Right renal pelvis (tissue), 4 donors: ENCODE measurements at regions not wholly inside any gene's neighbourhood (a gene's known extent, or its start where the extent isn't known, plus 50 kb on each side); places are given as distances from the start of the nearest gene placed in this dataset.

ENCODE experiments used
- DNase-seq, 4 donors: peaks; one replicate each; pipeline ENCODE4 v3.0.0-alpha.2; 2013; ENCODE audit warnings: low read depth in 4 of 4, low spot score in 3 of 4, missing footprints in 1 of 4

DNA sequence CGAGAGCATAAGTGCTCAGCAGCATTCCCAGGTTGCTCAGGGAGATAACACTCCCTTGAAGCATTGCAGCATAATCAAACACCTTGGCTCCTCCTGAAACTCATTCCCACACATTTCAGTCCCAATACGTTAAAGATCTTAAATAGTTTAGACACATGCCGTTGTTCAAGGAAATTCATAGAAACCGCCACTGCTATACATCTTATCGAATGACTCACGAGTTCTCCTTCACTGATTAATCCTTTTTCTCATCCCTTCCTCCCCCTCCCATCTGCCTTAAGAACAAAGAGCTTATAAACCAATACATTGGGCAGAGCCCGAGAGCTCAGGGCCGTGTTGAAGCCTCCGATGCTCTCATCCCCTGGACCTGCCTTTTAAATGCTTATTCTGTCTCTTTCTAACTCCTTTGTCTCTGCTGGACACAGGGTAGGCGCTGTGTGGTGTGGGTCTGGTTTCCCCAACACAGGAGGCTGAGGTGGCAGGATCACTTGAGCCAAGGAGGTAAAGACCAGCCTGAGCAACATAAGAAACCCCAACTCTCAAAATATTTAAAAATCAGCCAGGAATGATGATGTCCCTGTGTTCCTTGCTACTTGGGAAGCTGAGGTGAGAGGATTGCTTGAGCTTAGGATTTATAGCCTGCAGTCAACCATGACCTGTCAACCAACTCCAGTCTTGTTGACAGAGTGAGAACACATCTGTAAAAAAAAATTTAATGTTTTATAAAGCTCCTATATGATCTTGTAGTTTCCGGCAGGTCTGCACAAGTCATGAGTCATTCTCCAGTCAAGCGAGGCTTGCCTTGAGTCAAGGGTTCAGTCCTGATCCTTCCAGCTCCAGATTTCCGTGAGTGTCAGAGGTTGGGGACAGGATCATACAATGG lies 394.0 kb upstream of the HSFY2 start:
- DNase-seq = no peak

GRCh38 chrY:19148783-19149182 lies 375.2 kb upstream of the HSFY2 start:
- DNase-seq = no peak

DNA sequence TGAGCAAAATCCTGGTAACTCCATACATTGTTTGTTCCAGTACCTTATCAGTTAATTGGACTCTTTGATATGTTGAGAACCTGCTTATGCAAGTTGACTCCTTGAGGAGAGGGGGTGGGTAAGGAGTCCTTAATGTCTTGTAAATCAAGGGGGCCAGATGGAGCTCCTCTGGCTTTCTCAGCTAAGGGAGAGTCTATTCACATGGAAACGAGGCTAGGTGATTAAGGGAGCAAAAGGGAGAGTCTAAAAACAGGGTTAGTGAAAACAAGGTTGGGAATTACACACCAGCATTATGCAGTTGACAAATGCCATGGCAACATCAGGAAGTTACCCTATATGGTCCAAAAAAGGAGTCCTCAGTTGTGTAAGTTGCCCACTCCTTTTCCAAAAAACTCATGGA lies 372.8 kb upstream of the HSFY2 start:
- no peak for DNase-seq

GRCh38 chrY:19142093-19142492 lies 368.6 kb upstream of the HSFY2 start:
- DNase-seq = no peak

- DNase-seq = no peak
Measured at GRCh38 chrY:19140285-19140920, 366.9 kb upstream of the HSFY2 start.

DNA sequence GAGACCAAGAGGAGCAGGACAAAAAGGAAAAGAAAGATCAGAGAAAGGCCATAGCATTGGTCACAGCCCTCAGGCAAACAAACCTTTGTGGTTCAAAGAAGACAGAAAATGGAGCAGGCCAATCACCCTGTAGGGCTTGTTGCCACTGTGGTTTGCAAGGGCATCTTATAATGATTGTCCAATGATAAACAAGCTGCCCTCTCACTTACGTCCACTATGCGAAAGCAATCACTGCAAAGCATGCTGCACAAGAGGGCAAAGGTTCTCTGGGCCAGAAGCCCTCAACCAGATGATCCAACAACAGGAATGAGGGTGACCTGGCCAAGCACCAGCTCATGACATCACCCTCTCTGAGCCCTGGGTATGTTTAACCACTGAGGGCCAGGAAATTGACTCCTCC lies 360.9 kb upstream of the HSFY2 start:
- DNase-seq = no peak

DNA sequence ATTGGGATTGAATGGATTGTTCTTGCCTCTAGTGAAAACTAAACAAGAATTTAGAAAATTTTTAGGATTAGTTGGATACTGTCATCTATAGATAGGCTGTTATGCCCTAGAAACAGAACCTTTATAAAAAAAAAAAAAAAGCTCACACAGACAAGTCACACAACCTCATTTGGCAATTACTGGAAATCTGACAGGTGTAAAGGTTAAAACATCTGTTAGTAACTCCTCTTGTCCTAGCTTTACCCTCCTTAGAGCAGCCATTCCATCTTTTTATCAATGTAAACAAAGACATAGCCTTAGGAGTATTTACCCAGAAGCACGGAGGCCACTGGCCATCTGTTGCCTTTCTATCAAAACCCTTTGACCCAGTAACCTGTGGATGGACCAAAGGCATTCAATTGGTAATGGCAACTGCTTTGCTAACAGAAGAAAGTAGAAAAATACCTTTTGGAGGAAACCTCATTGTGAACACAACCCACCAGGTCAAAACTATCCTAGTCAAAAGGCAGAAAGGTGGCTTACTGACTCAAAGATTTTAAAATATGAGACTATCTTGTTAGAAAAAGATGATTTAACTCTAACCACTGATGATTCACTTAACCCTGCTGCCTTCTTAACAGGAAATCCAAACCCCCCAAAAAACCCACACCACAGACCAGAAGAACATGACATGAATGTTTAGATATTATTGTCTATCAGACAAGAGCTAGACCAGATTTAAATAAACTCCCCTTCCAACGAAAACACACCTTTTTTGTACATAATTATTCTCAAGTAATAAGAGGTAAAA lies 357.2 kb upstream of the HSFY2 start:
- DNase-seq = no peak

GRCh38 chrY:19126889-19127288 lies 353.4 kb upstream of the HSFY2 start:
- no peak for DNase-seq

GRCh38 chrY:19124609-19125008 lies 351.1 kb upstream of the HSFY2 start:
- DNase-seq = no peak

GRCh38 chrY:19122450-19122849 lies 348.9 kb upstream of the HSFY2 start:
- no peak for DNase-seq

DNA sequence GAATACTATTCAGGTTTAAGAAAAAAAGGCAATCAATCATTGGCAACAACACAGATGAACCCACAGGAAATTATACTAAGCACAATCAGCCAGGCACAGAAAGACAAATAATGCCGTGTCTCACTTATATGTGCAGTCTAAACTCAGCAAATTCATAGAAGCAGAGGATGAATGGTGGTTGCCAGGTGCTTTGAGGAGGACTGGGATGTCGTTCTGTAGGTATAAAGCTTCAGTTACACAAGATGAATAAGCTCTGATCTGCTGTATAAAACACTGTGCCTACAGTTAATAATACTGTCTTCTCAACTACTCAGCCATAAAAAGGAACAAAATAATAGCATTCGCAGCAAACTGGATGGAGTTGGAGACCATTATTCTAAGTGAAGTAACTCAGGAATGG lies 324.8 kb upstream of the HSFY2 start:
- DNase-seq = no peak

GRCh38 chrY:19095460-19095859 lies 321.9 kb upstream of the HSFY2 start:
- DNase-seq = no peak

GRCh38 chrY:19083006-19083405 lies 309.5 kb upstream of the HSFY2 start:
- no peak for DNase-seq

GRCh38 chrY:19077698-19078113 lies 304.2 kb upstream of the HSFY2 start:
- DNase-seq = no peak

DNA sequence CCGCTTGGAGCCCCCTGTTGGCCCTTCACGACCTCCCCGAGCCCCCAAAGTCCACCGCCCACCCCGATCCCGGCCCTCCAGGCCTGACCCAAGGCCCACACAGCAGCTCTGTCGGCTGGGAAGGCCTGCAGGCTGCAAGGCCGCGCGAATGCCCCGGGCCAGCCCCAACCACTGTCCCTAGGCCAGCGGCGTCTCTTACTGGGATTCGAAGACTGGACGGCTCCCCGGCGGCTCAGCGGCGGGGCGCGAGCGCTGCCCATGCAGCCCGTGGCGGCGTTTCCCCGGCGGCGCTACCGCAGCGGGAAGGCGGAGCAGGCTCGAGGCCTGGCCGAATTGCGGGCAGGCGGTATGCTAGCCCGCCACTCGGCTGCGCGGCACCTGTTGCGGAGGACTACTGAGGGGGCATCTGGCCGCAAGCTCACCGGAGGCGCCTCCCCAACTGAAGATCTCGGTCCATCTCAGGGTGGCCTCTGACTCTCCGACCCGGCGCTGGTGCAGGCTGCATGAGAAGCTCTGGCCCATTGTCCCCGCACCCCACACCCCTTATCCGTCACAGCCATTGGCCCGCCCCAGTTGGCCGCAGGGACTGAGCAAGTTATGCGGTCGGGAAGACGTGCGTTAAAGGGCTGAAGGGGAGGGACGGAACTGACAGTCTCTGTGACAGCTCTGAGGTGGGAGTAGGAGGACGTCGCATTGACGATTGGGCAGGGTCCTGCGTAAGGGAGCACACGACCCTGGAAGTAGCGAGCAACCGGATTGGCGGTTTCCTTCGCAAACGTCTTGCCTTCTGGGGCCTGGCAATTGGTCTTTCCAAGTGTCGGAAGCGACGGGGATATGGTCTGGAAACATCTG lies 303.5 kb upstream of the HSFY2 start:
- DNase-seq = peak in 3 of 4 donors; percentile 49 to 59 (median 51)

DNA sequence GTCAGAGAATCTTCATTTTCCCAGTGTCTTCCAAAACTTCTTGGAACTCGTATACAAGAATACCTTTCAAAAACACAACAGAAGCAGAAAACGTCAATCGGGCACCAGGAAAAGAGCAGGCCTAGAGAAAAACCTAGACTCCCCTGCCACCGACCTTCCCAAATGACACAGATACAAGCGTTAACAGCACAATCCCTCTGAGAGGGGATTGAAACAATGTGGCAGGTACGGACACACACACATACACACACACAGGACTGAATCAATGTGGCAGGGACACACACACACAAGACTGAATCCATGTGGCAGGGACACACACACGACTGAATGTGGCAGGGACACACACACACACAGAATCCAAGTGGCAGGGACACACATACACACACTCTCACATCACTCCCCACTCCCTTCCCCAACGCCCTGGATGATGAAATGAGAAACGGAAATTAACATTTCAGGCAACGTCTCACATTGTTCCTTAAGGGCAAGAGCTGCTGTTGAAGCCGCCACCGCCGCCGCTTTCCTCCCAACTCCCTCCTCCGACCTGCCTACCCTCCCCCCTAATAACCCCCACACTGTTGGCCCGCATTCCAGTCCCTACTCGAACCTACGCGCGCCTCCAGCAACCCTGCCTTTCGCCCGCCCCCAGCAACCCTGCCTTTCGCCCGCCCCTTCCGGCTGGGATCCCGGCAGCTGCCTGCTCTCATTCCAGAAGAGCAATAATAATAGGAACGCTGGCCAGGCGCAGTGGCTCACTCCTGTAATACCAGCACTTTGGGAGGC lies 302.1 kb upstream of the HSFY2 start:
- DNase-seq = peak; percentile 48 to 62 (median 57)

GRCh38 chrY:19067435-19067834 lies 293.9 kb upstream of the HSFY2 start:
- DNase-seq = no peak

GRCh38 chrY:19066447-19067190 lies 293.1 kb upstream of the HSFY2 start:
- no peak for DNase-seq

GRCh38 chrY:19065119-19065518 lies 291.6 kb upstream of the HSFY2 start:
- no peak for DNase-seq
